GM12892 (cell line): ENCODE measurements at regions not wholly inside any gene's neighbourhood (a gene's known extent, or its start where the extent isn't known, plus 50 kb on each side); places are given as distances from the start of the nearest gene placed in this dataset.

ENCODE experiments used
- POLR2A ChIP-seq: IDR thresholded peaks from 2 replicates; pipeline ENCODE4 v1.6.1; 2011; ENCODE audit warnings: low read depth, low read length, control low read depth
- POLR2AphosphoS5 ChIP-seq: IDR thresholded peaks from 2 replicates; pipeline ENCODE4 v1.6.1; 2011; ENCODE audit warnings: low read depth, low read length, control low read depth
- TAF1 ChIP-seq: IDR thresholded peaks from 2 replicates; pipeline ENCODE4 v1.6.1; 2011; ENCODE audit warnings: low read depth, mild to moderate bottlenecking, control low read depth, low read length, borderline replicate concordance

- no peak for TF ChIP-seq POLR2A
- no peak for TF ChIP-seq POLR2AphosphoS5
- TF ChIP-seq TAF1: no peak
These were observed 172.2 kb upstream of the PRICKLE1 start for GRCh38 chr12:42761601-42762350.
